ENCODE measurements at regions not wholly inside any gene's neighbourhood (a gene's known extent, or its start where the extent isn't known, plus 50 kb on each side); places are given as distances from the start of the nearest gene placed in this dataset.

- Mint-ChIP-seq H3K9me3 (peaks cover 13% of the 10 kb centered on the region), H3K27ac (no peak overlapping the region), H3K4me1 (ENCODE audit: low read depth) (peaks cover 5% of the 10 kb centered on the region; the same call in 1 of the 2 replicates), H3K27me3 (ENCODE audit: insufficient read depth) (peaks cover 5% of the 10 kb centered on the region), H3K36me3 (ENCODE audit: low read depth) (0 out of 2 replicates have a peak, but pooled peaks cover 5% of the 10 kb centered on the region), H3K4me3 (no peak overlapping the region)
- DNase-seq, result no peak
- TF ChIP-seq CTCF (IDR thresholded peaks at IDR 0.05), result no peak
Observed at GRCh38 chr2:53543083-53543482, 224.5 kb upstream of the CHAC2 start.

GRCh38 chr2:53536583-53537361, 230.8 kb upstream of the CHAC2 start:
- no peak for TF ChIP-seq CTCF (IDR thresholded peaks at IDR 0.05)
- Mint-ChIP-seq H3K27ac (no peak overlapping the region), H3K27me3 (ENCODE audit: insufficient read depth) (peaks cover 7% of the 10 kb centered on the region), H3K4me3 (no peak overlapping the region), H3K9me3 (peaks cover 21% of the 10 kb centered on the region), H3K36me3 (ENCODE audit: low read depth) (0 out of 2 replicates have a peak, but pooled peaks cover 5% of the 10 kb centered on the region), H3K4me1 (ENCODE audit: low read depth) (no peaks in the 10 kb centered on the region)
- no peak for DNase-seq

- no peak for TF ChIP-seq CTCF (IDR thresholded peaks at IDR 0.05)
- DNase-seq, result no peak
- Mint-ChIP-seq H3K27me3 (ENCODE audit: insufficient read depth) (peaks cover 7% of the 10 kb centered on the region), H3K9me3 (peaks cover 16% of the 10 kb centered on the region), H3K36me3 (ENCODE audit: low read depth) (no peaks in the 10 kb centered on the region), H3K4me1 (ENCODE audit: low read depth) (no peaks in the 10 kb centered on the region), H3K27ac (no peak overlapping the region), H3K4me3 (no peak overlapping the region)
Observed at GRCh38 chr2:53535234-53535840, 232.3 kb upstream of the CHAC2 start.

- no peaks in the 10 kb centered on the region for H3K4me1 Mint-ChIP-seq (ENCODE audit: low read depth)
Observed at GRCh38 chr2:53530126-53530525, 237.5 kb upstream of the CHAC2 start.

GRCh38 chr2:53527056-53527455, 240.5 kb upstream of the CHAC2 start:
- Mint-ChIP-seq H3K36me3 (ENCODE audit: low read depth) (peaks cover 8% of the 10 kb centered on the region), H3K27me3 (ENCODE audit: insufficient read depth) (peaks cover 11% of the 10 kb centered on the region; the same call in 1 of the 2 replicates), H3K27ac (no peak overlapping the region), H3K4me3 (no peak overlapping the region), H3K9me3 (peaks cover 21% of the 10 kb centered on the region), H3K4me1 (ENCODE audit: low read depth) (no peaks in the 10 kb centered on the region)
- TF ChIP-seq CTCF (IDR thresholded peaks at IDR 0.05), result no peak
- DNase-seq, result no peak

More at GRCh38 chr2:53530126-53530525, 237.5 kb upstream of the CHAC2 start:
- H3K27me3 Mint-ChIP-seq (ENCODE audit: insufficient read depth), result peaks cover 7% of the 10 kb centered on the region
- H3K9me3 Mint-ChIP-seq, result peaks cover 26% of the 10 kb centered on the region
- H3K36me3 Mint-ChIP-seq (ENCODE audit: low read depth), result peaks cover 8% of the 10 kb centered on the region
- H3K27ac Mint-ChIP-seq, result no peak overlapping the region
- TF ChIP-seq CTCF (IDR thresholded peaks at IDR 0.05), result no peak
- DNase-seq, result no peak
- no peak overlapping the region for H3K4me3 Mint-ChIP-seq

Data from HFFc6 (cell line).